GM18907 (cell line): ENCODE measurements at regions not wholly inside any gene's neighbourhood (a gene's known extent, or its start where the extent isn't known, plus 50 kb on each side); places are given as distances from the start of the nearest gene placed in this dataset.
"Not testable (repeated sequence)": the region's sequence is repeated elsewhere in the genome, so short reads cannot be mapped to it uniquely, and the experiment has no call there.

ENCODE experiments used
- ATAC-seq: cut with Tn5 transposase; IDR thresholded peaks from one replicate; pipeline ENCODE4 v1.9.1; 2021; ENCODE audit warnings: mild to moderate bottlenecking, moderate library complexity; ENCODE audit not compliant: unreplicated experiment

DNA sequence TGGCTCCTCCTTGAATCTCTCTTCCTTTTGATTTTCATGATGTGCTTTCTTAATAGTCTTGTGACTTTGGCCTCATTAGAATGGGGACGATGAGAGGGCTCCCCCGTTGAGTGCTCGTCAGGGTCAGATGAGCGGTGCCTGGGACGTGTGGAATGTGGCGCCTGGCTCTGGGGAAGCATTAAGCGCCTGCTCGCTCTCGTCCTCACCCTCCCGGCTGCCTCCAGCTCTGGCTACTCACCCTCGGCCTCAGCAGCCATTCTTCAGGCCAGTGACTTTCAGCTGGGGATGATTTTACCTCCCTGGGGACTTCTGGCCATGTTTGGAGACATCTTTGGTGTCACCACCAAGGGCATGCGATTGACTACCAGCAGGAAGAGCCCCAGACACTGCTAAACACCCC lies 69.7 kb downstream of the RPS6KA4 start:
- ATAC-seq = no peak

DNA sequence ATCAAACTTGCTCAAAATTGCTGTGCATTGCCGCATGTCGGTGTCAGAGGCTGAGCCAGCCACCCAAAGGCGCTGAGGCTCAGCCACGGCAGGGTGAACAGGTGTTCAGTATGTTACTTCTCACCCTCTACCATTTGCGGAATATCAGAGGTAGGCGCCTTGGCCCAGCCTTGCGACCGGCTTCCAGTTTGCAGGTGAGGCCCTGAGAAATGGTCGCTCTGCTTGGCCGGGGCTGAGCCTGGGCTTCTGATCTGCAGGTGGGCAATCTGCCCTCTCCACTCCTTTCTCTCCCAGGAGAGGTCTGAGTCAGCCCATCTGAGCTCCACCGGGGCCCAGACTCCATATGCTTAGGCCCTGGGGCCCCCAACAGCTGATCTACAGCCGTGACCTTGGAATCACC lies 71.0 kb downstream of the RPS6KA4 start:
- ATAC-seq = no peak

DNA sequence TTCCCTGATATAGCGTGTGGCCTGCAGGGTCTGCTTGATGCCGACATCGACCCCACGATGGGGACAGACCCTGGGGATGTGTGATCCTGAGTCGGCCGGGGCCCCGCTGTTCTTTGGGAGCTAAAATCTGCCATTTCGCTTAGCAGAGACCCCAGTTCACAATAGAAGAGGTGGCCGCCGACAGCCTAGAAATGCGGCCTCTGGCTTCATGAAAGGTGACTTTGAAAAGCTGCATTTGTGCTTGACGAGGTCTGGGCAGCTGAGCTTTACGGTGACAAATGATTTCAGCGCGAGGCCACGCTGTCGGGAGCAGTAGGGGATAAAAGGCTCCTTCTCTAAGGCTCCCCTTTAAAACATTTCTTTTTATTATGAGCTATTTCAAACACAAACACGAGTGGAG lies 71.7 kb downstream of the RPS6KA4 start:
- no peak for ATAC-seq

DNA sequence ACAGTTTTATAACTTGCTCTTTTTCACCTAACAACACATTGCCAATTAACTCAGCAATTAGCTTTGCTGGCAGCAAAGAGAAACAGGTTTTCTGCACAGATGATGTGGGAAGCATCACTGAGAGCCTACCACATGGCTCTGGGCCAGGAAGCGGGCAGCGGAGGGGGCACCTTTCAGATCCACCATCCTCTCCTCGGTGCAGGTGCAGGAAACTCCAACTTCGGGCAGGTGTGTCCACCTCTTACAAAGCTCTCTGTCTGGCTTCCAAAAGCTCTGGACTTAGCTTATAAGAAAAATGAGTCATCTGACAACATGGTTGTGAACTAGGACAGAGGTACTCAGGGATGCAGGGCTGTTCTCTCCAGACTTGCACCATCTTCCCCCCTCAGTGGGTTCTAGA lies 77.0 kb downstream of the RPS6KA4 start:
- ATAC-seq = no peak

DNA sequence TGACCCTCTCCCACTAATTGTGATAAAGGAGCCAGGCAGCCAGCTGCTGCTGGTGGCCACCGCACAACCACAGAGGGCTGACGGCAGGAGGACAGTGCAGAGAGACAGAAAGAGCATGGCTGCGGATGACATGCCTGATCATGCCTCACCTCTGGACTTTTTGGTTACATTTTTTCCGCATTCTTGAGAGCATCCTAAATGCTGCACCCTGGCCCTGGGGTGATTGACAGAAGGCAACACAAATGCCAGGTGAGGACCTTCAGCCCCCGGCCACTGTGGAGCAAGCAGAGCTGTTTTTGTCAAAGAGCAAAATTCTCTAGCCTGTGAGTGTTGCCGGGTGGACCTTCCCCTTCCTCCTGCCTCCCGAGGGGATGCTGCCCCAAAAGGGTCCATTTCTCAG lies 78.5 kb downstream of the RPS6KA4 start:
- ATAC-seq = no peak

DNA sequence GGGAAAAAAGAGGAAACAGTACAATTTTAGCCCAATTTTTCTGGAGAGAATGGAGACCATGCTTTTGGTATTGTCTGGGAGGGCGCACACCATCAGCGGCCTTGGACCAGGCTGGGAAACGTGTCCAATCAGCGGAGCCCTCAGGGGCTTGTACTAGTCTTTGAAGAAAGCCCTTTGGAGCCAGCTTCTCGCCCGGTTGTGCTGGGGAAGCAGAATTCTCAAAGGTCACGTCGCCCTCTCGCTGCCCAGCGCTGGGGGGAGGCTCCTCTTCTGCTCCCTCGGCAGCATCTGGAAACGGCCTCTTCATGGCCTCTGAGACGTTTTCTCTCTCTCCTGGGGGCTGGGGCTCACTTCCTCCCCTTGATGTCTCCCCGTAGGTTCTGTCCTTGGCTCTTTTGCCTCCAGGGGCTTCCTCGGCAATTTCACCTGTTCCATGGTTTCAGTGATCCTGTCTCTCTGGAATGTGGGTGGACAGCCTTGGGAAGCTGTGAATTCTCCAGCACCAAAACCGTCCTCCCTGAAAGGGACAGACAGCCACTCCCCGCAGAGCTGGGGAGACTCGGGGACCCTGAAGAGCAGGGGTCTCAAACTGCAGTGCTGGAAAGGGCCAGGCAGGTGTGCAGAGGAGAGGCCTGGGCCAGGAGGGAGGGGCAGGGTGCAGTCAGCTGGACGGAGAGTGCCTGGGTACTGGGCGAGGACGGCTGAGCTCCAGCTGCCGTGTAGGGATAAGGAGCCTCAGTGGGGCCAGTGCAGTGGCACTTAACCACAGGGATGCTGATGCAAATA lies 80.2 kb downstream of the RPS6KA4 start:
- ATAC-seq = no peak

DNA sequence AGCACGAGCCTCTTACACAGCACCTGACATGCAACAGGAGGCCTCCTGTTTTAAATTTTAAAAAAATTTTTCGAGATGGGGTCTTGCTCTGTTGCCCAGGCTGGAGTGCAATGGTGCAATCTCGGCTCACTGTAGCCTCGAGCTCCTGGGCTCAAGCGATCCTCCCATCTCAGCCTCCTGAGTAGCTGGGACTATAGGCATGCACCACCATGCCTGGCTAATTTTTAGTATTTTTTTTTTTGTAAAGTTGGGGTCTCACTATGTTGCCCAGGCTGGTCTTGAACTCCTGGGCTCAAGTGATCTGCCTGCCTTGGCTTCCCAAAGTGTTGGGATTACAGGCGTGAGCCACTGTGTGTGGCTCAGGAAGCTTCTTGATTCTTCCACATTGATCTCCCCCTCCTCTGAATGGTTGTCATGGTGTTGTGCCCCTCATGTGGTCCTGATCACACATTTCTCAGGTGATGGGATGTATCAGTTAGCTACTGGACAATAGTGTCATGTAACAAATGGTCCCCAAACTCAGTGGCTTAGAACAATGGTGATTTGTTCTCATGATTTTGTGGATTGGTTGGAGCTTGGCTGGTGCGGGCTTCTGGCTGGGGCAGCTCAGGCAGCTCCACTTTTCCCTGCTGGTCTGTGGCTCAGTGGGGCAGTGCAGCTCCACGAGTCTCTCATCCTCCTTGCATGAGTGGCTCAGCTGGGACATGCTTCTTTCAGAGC lies 81.0 kb downstream of the RPS6KA4 start:
- not testable (repeated sequence) for ATAC-seq

DNA sequence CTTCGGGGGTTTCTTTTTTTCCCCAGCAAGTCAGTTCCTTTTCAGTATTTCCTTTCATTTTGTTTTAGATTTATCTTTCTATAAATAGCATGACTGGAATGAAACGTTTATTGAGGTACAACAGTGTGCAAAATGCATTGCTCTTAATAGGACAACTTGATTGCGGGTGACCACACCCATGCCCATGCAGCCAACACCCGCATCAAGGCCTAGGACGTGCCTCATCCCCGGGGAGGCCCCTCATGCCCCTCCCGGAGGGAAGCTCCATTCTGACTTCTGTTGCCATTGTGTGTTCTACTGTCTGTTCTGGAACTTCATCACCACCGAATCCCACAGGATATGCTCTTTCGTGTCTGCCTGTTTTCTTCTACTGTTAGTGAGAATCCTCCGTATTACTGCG lies 82.2 kb downstream of the RPS6KA4 start:
- no peak for ATAC-seq

DNA sequence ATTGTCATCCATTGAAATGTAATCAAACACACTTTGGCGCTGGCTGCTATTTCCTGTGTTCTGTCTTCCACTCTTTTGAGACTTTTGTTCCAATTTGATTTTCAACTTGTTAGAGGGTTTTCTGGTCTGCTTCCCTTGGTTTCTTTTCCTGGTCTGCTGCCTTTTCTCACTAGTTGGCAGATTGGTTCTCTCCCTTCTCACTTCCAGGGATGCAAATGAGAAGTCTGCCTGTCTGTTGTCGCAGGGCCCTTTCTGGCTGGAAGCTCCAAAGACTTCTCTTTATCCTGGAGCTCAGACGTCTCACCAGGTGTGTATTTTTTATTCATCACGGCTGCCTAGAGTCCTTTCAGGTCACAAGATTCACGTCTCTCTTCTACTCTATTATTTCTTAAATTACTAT lies 84.0 kb downstream of the RPS6KA4 start:
- no peak for ATAC-seq

DNA sequence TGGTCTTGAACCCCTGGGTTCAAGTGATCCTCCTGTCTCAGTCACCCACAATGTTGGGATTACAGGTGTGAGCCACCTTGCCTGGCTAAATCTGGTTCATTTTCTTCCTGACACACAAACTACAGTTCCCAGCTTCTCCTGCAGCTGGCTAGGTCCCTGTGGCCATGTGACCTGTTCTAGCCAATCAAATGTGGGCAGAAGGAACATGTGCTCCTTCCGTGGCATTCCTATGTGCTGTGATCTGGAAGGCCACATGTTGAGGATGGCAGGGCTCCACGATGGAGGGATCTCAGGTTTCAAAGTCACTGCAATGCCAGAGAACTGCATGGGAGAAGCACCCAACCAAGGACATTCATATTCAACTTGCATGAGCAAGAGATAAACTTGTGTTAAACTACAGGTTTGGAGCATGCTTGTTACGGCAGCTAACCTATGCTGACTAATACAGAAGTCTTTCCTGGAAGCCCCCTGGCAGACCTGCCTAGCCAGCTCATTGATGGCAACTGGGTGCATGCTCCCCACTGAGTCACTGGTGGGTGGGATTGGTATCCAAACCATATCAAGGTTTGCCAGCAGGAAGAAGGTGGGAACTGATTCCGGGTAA lies 86.0 kb downstream of the RPS6KA4 start:
- no peak for ATAC-seq

DNA sequence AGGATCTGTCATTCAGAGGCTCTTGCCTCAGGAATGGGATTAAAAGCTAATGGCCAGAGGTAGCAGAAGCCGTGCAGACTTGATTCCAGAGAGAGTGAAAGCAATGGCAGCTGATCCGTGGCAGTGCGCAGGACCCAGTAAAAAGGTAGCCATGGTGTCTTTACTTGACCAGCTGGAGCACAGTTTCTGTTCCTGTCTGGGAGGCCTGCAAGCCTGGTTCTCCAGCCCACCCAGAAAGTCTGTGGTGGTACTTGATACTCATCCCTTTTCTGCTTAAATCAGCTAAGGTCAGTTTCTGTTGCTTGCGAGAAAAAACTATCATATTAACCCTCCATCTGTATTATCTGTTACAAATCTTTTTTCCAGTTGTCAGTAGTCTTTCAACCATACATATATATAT lies 86.7 kb downstream of the RPS6KA4 start:
- no peak for ATAC-seq

DNA sequence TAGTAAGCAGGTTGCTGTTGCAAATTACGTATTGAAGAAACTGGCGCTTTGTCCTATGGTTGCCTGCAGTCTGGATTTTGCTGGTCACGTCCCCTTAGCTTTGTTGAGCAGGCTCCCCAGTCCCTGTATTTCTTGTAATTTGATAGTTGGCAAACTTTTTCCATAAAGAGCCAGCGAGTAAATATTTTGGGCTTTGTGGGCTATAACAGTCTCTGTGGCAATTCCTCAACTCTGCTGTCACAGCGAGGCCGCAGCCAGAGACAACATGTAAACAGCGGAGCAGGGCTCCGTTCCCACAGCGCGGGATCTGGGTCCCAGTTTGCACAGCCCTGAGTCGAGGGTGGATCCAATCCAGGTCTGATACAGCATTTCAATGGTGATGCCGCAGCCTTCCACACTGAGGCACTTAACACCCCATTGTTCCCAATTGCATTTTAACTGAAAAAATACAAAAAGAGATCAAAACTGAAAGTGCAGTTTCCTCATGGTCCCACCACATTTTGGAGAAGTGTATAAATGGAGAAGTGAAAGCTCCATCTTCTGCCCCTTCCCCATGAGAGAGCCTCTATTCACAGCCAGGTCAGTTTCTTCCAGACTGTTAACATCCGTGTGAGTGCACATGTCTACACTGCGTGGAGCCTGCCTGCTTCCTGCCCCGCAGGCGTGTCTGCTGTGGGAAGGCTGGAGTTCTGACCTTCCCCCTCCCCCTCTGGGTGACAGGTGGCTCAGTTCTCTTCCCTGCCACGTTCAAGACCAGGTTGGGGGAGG lies 89.1 kb downstream of the RPS6KA4 start:
- peak; percentile 37 for ATAC-seq

DNA sequence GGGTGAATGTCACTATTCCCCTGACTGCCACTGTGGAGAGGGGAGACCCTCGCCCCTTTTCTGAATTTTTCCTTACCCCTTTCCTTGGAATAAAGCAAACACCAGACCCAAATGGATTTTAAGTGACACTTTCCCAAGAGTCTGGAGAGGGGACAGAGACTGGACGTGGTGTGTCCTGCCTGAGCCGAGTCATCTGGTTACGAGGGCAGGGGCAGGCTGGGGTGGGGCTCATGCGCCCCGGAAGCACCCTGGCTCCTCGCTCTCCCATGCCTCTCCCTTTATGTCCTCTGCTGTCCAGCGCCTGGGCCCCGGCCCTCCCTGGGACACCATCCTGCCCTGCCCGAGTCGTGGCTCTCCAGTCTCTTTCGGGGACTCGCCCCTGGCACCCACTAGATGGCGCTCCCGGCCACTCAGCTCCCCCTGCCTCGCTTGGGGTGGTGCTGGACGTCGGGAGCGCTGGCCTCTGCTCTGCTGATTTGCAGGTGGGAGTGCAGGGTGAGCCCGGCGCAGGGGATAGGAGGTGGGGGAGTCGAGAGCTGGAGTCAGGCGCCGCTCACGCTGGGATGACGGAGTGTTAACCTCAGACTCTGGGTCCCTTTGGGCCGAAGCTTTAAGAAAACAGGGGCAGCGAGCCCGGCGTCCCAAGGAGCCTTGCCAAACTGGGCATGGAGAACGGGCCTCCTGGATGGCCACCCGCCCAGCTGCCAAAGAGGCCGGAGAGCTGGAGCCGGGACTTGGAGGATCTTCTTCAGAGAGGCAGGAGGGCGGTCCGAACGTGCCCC lies 89.8 kb downstream of the RPS6KA4 start:
- peak; percentile 64 for ATAC-seq

DNA sequence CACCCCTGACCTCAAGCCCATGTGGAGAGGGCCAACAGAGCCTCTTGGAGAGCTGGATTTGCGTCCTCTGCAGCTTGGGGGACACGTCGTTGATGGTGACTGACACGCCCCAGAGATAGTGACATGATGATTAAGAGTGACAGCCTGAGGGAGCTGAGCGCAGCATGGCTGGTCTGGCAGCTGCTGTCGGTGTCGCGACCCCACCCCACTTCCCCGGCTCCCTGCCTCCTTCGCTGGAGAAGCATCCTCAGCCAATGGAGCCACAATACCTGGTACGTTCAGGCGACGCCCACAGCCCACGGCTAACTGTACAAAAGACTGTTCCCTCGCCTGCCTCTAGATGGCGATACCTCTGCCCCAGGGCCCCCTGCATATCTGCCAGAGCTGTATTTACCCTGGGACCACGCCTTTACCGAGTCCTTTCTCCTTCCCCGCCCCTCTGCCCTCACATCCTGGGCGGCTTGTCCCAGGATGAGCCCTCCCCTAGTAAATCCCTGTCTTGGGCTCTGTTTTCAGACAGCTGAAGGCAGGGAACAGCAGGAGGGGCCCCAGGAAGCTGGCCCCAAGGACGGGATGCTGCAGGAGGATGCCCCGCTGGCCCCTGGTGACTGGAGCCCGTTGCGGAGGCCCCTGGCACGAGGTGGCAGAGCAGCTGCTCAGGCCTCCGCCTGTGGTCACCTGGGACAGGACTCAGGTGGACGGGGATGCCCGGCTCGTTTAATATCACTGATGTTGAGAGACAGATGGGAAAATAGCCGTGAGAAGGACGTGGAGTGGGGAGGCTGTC lies 90.6 kb downstream of the RPS6KA4 start:
- ATAC-seq = peak; percentile 59

DNA sequence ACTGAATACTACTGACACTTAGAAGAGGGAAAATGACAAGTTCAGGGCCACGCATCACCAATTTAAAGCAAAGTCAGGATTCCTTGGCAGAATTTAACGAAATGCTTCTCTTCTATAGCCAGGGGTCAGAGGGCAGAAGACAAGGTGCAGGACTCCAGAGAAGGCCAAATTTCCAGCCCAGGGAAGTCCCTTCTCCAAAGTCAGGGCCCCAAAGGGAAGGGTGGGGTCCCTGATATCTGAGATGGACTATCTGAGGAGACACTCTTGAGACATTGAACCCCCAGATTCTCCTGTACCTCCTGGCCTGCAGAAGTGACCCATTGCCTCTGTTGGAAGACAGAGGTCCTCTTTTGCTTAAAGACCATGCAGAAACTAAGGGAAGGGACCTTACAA lies 91.2 kb downstream of the RPS6KA4 start:
- ATAC-seq = no peak

DNA sequence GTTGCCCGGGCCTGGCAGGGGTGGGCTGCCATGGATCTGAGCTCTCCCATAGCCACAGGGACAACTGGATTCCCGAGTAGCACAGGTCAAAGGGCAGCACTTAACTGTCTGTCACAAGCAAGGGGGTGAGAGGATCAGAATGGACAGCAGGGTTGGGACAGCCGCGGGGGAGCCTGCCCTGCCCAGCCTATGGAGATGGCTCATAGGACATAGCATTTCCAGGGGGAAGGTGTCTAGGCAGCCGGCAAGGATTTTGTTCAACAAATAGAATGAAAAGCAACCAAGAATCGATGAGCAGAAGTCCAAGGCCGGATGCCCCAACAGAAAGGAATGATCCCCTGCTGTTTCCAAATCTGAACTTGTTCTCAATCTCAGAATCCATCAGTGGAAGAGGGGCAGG lies 92.9 kb downstream of the RPS6KA4 start:
- ATAC-seq = no peak

DNA sequence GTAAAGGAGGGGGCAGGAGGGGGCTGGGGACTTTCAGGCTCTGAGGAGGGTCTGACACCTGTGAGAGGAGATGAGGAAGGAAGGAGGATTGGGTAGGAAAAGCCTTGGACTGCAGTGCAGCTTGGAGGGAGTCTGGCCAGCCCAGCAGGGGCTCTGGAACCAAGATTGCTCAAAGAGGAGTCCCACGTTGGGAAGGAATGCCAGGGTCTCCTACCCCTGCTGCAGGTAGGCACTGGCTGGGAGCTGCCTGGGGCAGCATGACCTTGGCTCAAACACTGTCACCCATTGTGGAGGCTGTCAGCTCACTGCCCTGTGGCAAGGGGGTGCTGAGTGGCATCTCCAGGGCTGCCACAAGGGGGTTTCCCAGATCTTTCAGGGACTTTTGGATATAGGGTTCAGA lies 94.5 kb downstream of the RPS6KA4 start:
- no peak for ATAC-seq

DNA sequence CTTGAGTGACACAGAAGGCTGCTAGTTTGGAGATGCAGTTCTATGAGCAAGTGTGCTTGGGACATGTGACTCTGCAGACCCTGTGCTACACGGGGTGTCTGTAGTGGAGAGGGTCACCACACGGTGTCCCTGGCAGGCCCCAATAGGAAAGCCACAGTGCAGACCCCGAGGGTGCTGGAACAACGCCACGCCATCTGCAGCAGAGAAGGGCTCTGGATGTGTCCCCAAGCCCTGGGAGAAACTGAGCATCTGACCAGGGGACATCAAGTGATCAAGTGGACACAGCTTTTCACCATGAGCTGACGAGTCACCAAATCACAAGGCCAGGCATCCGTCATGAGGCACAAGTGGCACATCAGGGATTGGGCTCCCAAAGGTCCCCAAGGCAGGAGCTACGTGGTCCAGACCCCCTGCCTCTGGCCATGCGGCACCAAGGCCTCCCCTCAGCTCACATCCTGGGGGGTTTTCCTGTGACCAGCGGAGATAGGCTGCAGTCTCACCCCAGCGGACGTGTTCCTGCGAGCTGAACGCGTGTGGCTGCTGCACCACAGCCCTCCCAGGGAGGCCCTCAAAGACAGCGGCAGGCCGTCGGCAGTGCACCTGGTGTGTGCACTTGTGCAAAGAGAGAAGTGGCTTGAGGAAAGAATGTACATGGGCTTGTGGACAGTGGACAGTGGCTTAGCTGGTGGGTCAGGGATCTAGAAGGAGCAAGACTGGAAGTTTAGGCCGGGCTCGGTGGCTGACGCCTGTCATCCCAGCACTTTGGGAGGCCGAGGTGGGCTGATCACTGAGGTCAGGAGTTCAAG lies 96.7 kb downstream of the RPS6KA4 start:
- no peak for ATAC-seq
